ENCODE measurements at regions not wholly inside any gene's neighbourhood (a gene's known extent, or its start where the extent isn't known, plus 50 kb on each side); places are given as distances from the start of the nearest gene placed in this dataset.

GRCh38 chr12:111242184-111242583 is 126.7 kb downstream of the PHETA1 start (continued):
- TF ChIP-seq ARID4B (CRISPR knock-in tag; IDR thresholded peaks at IDR 0.05; ENCODE audit: borderline replicate concordance) (no peak), ZNF281 (CRISPR knock-in tag; IDR thresholded peaks at IDR 0.05) (no peak), ZNF396 (CRISPR knock-in tag; IDR thresholded peaks at IDR 0.05; ENCODE audit: borderline replicate concordance) (no peak), FOXJ3 (CRISPR knock-in tag; IDR thresholded peaks at IDR 0.05; ENCODE audit: borderline replicate concordance) (no peak), TP53 (CRISPR knock-in tag; IDR thresholded peaks at IDR 0.05) (no peak), SMAD3 (CRISPR knock-in tag; IDR thresholded peaks at IDR 0.05; ENCODE audit: borderline replicate concordance) (no peak), GRHL2 (CRISPR knock-in tag; IDR thresholded peaks at IDR 0.05; ENCODE audit: insufficient replicate concordance, severe bottlenecking) (no peak), ATF2 (CRISPR knock-in tag; IDR thresholded peaks at IDR 0.05; ENCODE audit: borderline replicate concordance, low read depth) (no peak), IRF1 (CRISPR knock-in tag; IDR thresholded peaks at IDR 0.05) (no peak)

- H3K36me3 Mint-ChIP-seq, result peaks cover 8% of the 10 kb centered on the region; the same call in 1 of the 2 replicates
- ChIA-PET CTCF (interaction anchor here (1.0 to 1.8 kb wide), 3 partner anchors 35 to 352 kb away, joined by 3 to 5 read pairs (median 4); no protein-coding TSS in a partner anchor), POLR2A (no interaction called here)
- H3K4me1 Mint-ChIP-seq, result no peaks in the 10 kb centered on the region
- no peak for TF ChIP-seq EMX1 (CRISPR knock-in tag; IDR thresholded peaks at IDR 0.05)
- no peak for TF ChIP-seq SOX15 (CRISPR knock-in tag; IDR thresholded peaks at IDR 0.05)
- no peak for TF ChIP-seq ZBTB21 (CRISPR knock-in tag; IDR thresholded peaks at IDR 0.05; ENCODE audit: borderline replicate concordance)
- TF ChIP-seq TP53 (CRISPR knock-in tag; IDR thresholded peaks at IDR 0.05), result no peak
- TF ChIP-seq ZNF671 (CRISPR knock-in tag; IDR thresholded peaks at IDR 0.05), result no peak
- no peak for TF ChIP-seq ETV6 (CRISPR knock-in tag; IDR thresholded peaks at IDR 0.05)
- no peak for TF ChIP-seq IRF2 (CRISPR knock-in tag; IDR thresholded peaks at IDR 0.05; ENCODE audit: borderline replicate concordance, low read depth)
- H3K9me3 Mint-ChIP-seq, result peaks cover 18% of the 10 kb centered on the region
- DNase-seq (ENCODE audit: low spot score) (no peak), ATAC-seq (no peak)
- H3K27me3 Mint-ChIP-seq (ENCODE audit: low read depth), result peaks cover 10% of the 10 kb centered on the region
- H3K27ac Mint-ChIP-seq, result no peak overlapping the region
- H3K4me3 Mint-ChIP-seq, result no peak overlapping the region
Observed at GRCh38 chr12:111240374-111240773, 128.5 kb downstream of the PHETA1 start.
